ENCODE measurements at regions not wholly inside any gene's neighbourhood (a gene's known extent, or its start where the extent isn't known, plus 50 kb on each side); places are given as distances from the start of the nearest gene placed in this dataset.

GRCh38 chr9:82231411-82231810 is 242.8 kb downstream of the SPATA31D1 start (continued):
- TF ChIP-seq PBX2 (CRISPR knock-in tag; IDR thresholded peaks at IDR 0.05; ENCODE audit: low read depth) (no peak), PBX2 (tag; conservative IDR thresholded peaks at IDR 0.05; ENCODE audit: low read depth) (no peak), NR4A1 (CRISPR knock-in tag; IDR thresholded peaks at IDR 0.05) (no peak), NR4A1 (tag; IDR thresholded peaks at IDR 0.05) (no peak), SNIP1 (IDR thresholded peaks at IDR 0.05; ENCODE audit: low read depth) (no peak), CHD7 (IDR thresholded peaks at IDR 0.05; ENCODE audit: low read depth, low read length) (no peak), ZNF561 (CRISPR knock-in tag; conservative IDR thresholded peaks at IDR 0.05) (no peak), FOXA1 (IDR thresholded peaks at IDR 0.05; ENCODE audit: borderline replicate concordance) (no peak), ZNF280B (CRISPR knock-in tag; IDR thresholded peaks at IDR 0.05) (no peak), ZNF785 (CRISPR knock-in tag; IDR thresholded peaks at IDR 0.05) (no peak), NR2F6 (CRISPR knock-in tag; IDR thresholded peaks at IDR 0.05) (no peak)

Measured in K562 (cell line).